CD4-positive, alpha-beta T cell (primary cell): ENCODE measurements at regions not wholly inside any gene's neighbourhood (a gene's known extent, or its start where the extent isn't known, plus 50 kb on each side); places are given as distances from the start of the nearest gene placed in this dataset.

ENCODE experiments used
- ATAC-seq: fragments of 200-7000 bp; cut with Tn5 transposase; one replicate; pipeline ENCODE4 v1.10.0; 2022; ENCODE audit warnings: mild to moderate bottlenecking; ENCODE audit not compliant: poor library complexity
- CTCF ChIA-PET: fragments of 350-600 bp; sonication (Branson Sonifier 250); formaldehyde crosslinking; loops from one replicate; lab custom pipeline; 2021; ENCODE audit warnings: antibody characterized with exemption, inconsistent platforms; lab: Charles Lee
- POLR2A ChIA-PET: fragments of 350-600 bp; sonication (Branson Sonifier 250); formaldehyde crosslinking; loops from one replicate; lab custom pipeline; 2021; ENCODE audit warnings: antibody characterized with exemption, inconsistent platforms; lab: Charles Lee
- DNase-seq, 14 experiments: peaks; one replicate each; pipeline ENCODE4 v3.0.0-alpha.2; 2013 to 2020; ENCODE audit warnings: mixed read lengths in 2 of 14
- H3K27ac ChIP-seq, 2 donors: one replicate each; pipeline versions ENCODE4 v1.5.1 to v1.7.0; 2013; ENCODE audit warnings: low read length in 2 of 2, low read depth in 1 of 2, mild to moderate bottlenecking in 1 of 2
- H3K27me3 ChIP-seq, 2 experiments: 1 replicate in 1 of 2; 2 replicates in 1 of 2; pipeline versions ENCODE4 v1.6.1 to v1.7.0; 2013; ENCODE audit warnings: low read length in 2 of 2, control low read depth in 1 of 2, mild to moderate bottlenecking in 1 of 2, moderate library complexity in 1 of 2; ENCODE audit not compliant: insufficient read depth in 2 of 2, control insufficient read depth in 1 of 2
- H3K36me3 ChIP-seq: one replicate; pipeline ENCODE4 v1.6.1; 2013; ENCODE audit warnings: low read length, control low read depth; ENCODE audit not compliant: insufficient read depth
- H3K4me1 ChIP-seq: one replicate; pipeline ENCODE4 v1.6.1; 2013; ENCODE audit warnings: low read length, control low read depth; ENCODE audit not compliant: insufficient read depth
- H3K4me3 ChIP-seq: one replicate; pipeline ENCODE4 v1.5.1; 2013; ENCODE audit warnings: mild to moderate bottlenecking, low read length, moderate library complexity
- H3K9me3 ChIP-seq, 2 experiments: 1 replicate in 1 of 2; 2 replicates in 1 of 2; pipeline versions ENCODE4 v1.6.1 to v1.7.0; 2013; ENCODE audit warnings: low read length in 2 of 2, mild to moderate bottlenecking in 2 of 2, control low read depth in 1 of 2, moderate library complexity in 1 of 2; ENCODE audit not compliant: control insufficient read depth in 1 of 2, insufficient read depth in 1 of 2
- H3K27ac Mint-ChIP-seq: one replicate; pipeline ENCODE4 v1.8.0; 2020; ENCODE audit warnings: mixed read lengths
- H3K27me3 Mint-ChIP-seq: one replicate; pipeline ENCODE4 v1.8.0; 2021; ENCODE audit warnings: mixed read lengths
- H3K36me3 Mint-ChIP-seq: one replicate; pipeline ENCODE4 v1.8.0; 2021; ENCODE audit warnings: low read depth, mixed read lengths
- H3K4me1 Mint-ChIP-seq: one replicate; pipeline ENCODE4 v1.8.0; 2021; ENCODE audit warnings: low read depth, mixed read lengths
- H3K4me3 Mint-ChIP-seq: one replicate; pipeline ENCODE4 v1.8.0; 2020; ENCODE audit warnings: mild to moderate bottlenecking, mixed read lengths
- H3K9me3 Mint-ChIP-seq: one replicate; pipeline ENCODE4 v1.8.0; 2020; ENCODE audit warnings: mixed read lengths
- intact Hi-C, 2 experiments: fragments of 100-400 bp; cut with DNase I in 1 of 2; cut with micrococcal nuclease in 1 of 2; formaldehyde crosslinking; loops; one replicate each; pipeline versions ENCODE4 v1.15.1 to v1.9.0; 2023 to 2025; cut with DNase I, micrococcal nuclease
- TF ChIP-seq, protein P1 (sequence below): fragments of 200-600 bp; IDR thresholded peaks from one replicate; pipeline ENCODE4 v1.8.0; 2022; ENCODE audit warnings: antibody characterized with exemption, mild to moderate bottlenecking

DNA sequence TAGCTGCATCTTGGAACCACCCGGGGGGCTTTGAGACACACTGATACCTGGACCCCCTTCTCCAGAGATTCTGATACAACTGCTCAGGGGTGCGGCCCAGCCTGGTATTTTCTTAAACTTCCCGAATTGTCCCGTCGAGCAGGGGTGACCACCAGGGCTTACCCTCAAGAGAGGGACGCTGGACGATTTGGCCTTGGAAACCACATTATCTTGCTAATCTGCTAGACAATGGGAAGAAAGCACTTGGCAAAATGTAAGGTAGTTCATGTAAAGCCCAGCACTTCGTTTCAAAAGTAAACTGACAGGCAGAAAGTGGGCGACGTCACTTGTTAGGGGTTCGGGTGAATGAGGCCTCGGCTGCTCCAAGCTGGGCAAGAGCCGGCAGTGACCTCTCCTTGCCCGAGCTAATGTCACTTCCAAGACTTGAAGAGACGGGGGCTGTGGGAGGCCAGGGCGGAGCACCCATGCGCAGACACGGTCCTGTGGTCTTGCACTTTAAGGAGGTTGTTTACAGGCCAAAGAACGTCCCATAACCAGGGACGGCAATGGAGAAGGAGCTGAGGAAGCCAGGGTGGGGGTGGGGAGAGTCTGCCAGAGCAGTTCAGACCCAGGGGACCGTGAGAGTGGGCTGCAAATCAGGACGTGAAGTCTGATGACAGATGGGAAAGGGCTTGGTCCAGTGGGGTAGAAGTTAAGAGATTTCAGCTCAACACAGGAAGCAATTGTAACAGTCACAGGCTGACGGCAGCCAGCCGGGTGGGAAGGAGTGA, 152.7 kb upstream of the GSE1 start:
- DNase-seq, result no peak
- peaks cover 35 to 39% of the 10 kb centered on the region in 2 experiments for H3K27me3 ChIP-seq
- H3K27me3 Mint-ChIP-seq, result peaks cover 29% of the 10 kb centered on the region
- no peak overlapping the region for H3K27ac ChIP-seq
- H3K36me3 ChIP-seq, result no peaks in the 10 kb centered on the region
- ATAC-seq, result no peak
- H3K9me3 Mint-ChIP-seq, result no peaks in the 10 kb centered on the region
- POLR2A ChIA-PET, result interaction anchor here (2.7 kb wide), 1 partner anchor 13 kb away, joined by 16 read pairs; no protein-coding TSS in a partner anchor
- H3K4me3 ChIP-seq, result no peak overlapping the region
- intact Hi-C loops, result no loop called here
- H3K36me3 Mint-ChIP-seq, result no peaks in the 10 kb centered on the region
- peaks cover 0 to 15% of the 10 kb centered on the region in 2 experiments for H3K9me3 ChIP-seq
- H3K27ac Mint-ChIP-seq, result no peak overlapping the region
- no peak overlapping the region for H3K4me3 Mint-ChIP-seq
- CTCF ChIA-PET, result no interaction called here
- TF ChIP-seq, protein P1, sequence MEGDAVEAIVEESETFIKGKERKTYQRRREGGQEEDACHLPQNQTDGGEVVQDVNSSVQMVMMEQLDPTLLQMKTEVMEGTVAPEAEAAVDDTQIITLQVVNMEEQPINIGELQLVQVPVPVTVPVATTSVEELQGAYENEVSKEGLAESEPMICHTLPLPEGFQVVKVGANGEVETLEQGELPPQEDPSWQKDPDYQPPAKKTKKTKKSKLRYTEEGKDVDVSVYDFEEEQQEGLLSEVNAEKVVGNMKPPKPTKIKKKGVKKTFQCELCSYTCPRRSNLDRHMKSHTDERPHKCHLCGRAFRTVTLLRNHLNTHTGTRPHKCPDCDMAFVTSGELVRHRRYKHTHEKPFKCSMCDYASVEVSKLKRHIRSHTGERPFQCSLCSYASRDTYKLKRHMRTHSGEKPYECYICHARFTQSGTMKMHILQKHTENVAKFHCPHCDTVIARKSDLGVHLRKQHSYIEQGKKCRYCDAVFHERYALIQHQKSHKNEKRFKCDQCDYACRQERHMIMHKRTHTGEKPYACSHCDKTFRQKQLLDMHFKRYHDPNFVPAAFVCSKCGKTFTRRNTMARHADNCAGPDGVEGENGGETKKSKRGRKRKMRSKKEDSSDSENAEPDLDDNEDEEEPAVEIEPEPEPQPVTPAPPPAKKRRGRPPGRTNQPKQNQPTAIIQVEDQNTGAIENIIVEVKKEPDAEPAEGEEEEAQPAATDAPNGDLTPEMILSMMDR, result no peak
- H3K4me1 ChIP-seq, result peaks cover 18% of the 10 kb centered on the region
- peaks cover 5% of the 10 kb centered on the region for H3K4me1 Mint-ChIP-seq

DNA sequence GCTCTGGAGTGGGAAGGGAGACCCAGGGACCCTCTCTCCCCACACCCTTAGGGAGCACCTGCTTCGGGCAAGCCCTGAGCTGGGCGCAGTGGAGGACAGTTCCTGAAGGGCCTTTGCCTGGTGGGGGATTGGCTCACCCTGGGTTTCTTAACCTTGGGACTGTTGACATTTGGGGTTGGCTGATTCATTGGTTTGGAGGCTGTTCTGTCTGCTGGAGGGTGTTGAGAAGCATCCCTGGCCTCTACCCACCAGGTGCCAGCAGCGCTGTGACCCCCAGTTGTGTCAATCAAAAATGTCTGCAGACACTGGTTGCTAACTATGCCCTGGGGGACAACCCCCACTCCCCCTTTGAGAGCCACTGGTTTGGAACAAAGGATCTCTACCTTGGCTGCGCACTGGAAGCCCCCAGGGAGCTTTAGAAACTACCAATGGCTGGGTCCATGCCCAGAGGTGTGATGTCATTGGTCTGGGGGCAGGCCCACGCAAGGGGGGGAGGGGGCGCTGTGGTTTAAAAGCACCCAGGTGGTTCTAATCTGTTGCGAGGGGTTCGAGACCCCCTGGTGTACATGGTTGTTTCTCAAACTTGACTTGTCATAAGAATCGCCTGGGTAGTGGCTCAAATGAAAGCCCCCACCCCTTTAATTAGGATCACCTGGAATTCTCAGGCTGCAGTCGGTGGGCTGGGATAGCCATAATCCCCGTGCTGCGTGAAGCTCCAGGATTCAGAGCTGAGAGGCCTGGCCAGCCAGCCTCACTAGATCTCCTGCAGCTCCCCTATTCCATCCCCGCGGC, 151.9 kb upstream of the GSE1 start:
- H3K4me3 Mint-ChIP-seq, result peak overlapping the region; percentile 85
- intact Hi-C loops, result no loop called here
- ATAC-seq (no peak), DNase-seq (no peak)
- H3K36me3 Mint-ChIP-seq, result no peaks in the 10 kb centered on the region
- peaks cover 0 to 15% of the 10 kb centered on the region in 2 experiments for H3K9me3 ChIP-seq
- POLR2A ChIA-PET, result interaction anchor here (1.1 to 2.7 kb wide), 3 partner anchors 10 to 96 kb away, joined by 3 to 16 read pairs (median 4); no protein-coding TSS in a partner anchor
- peaks cover 5% of the 10 kb centered on the region for H3K4me1 Mint-ChIP-seq
- no peaks in the 10 kb centered on the region for H3K36me3 ChIP-seq
- H3K27me3 ChIP-seq, result peaks cover 36 to 39% of the 10 kb centered on the region in 2 experiments
- no peak overlapping the region for H3K27ac ChIP-seq
- CTCF ChIA-PET, result no interaction called here
- TF ChIP-seq, protein P1, result no peak
- H3K9me3 Mint-ChIP-seq, result no peaks in the 10 kb centered on the region
- H3K4me1 ChIP-seq, result peaks cover 18% of the 10 kb centered on the region
- H3K27me3 Mint-ChIP-seq, result peaks cover 33% of the 10 kb centered on the region
- no peak overlapping the region for H3K4me3 ChIP-seq
- H3K27ac Mint-ChIP-seq, result no peak overlapping the region

DNA sequence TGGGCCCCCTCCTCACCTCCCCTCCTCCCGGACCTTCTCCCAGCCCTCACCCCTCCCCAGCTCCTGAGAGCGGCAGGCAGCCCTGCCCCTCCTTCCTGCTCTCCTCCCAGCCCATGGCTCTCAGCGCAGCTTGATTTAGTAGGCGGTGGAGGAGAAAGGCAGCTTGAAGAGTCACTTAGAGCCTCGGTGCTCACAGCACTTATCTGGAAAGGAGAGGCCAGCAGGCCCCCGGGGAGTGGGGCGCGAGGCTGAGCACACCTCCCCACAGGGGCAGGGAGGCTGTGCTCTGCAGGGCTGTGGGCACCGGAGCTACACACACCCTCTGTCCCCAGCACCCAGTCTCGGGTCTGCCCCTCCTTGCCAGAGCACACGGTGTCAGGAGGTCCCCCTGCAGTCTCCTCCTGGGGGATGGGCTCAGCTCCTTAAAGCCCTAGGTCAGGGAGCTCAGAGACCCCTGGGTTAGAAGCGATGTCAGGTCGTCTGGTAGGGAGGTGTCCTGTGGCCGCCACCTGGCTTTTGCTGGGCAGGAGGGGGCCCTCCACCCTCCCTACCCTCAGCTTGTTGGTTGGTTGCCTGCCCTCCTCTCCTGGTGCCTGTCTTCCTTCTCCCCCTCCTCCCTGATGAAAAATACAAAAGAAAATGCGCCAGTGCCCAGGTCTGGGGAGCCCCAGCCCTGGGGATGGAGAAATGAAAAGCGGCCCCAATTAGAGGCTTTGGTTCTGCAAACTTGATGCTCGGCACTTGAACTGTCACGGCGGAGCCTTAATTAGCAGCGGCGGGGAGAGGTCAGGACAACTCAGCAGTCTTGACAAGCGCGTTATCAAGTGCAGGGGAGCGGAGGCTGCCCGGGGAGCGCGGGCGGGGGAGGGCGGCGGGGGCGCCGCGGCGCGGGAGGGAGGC, 151.1 kb upstream of the GSE1 start:
- Mint-ChIP-seq H3K27me3 (peaks cover 33% of the 10 kb centered on the region), H3K4me3 (peak overlapping the region; percentile 85), H3K4me1 (peaks cover 5% of the 10 kb centered on the region), H3K36me3 (no peaks in the 10 kb centered on the region), H3K9me3 (no peaks in the 10 kb centered on the region), H3K27ac (no peak overlapping the region)
- H3K27me3 ChIP-seq, result peaks cover 36 to 39% of the 10 kb centered on the region in 2 experiments
- ChIA-PET CTCF (interaction anchor here (1.0 kb wide), 1 partner anchor 149 kb away, joined by 4 read pairs; no protein-coding TSS in a partner anchor), POLR2A (interaction anchor here (1.1 to 2.7 kb wide), 3 partner anchors 11 to 95 kb away, joined by 3 to 16 read pairs (median 4); no protein-coding TSS in a partner anchor)
- intact Hi-C loops, result loop anchor here in 1 of 2 experiments (1.0 kb wide), 1 partner anchor 14 kb away; no protein-coding TSS in a partner anchor
- H3K4me3 ChIP-seq, result peak overlapping the region; percentile 31
- TF ChIP-seq, protein P1, result no peak
- H3K27ac ChIP-seq, result no peak overlapping the region
- ATAC-seq (peak; percentile 70), DNase-seq (peak in 4 of 14 experiments; percentile 17 to 58 (median 47))
- peaks cover 18% of the 10 kb centered on the region for H3K4me1 ChIP-seq
- H3K36me3 ChIP-seq, result no peaks in the 10 kb centered on the region
- peaks cover 0 to 15% of the 10 kb centered on the region in 2 experiments for H3K9me3 ChIP-seq
